ENCODE measurements at regions not wholly inside any gene's neighbourhood (a gene's known extent, or its start where the extent isn't known, plus 50 kb on each side); places are given as distances from the start of the nearest gene placed in this dataset.

- Histone ChIP-seq H3K36me3 (replicated peaks in 1 of 2) (no peaks in the 10 kb centered on the region), H3K27me3 (no peaks in the 10 kb centered on the region), H3K9me3 (replicated peaks in 1 of 3) (no peaks in the 10 kb centered on the region), H3K4me3 (no peak overlapping the region), H3K27ac (no peak overlapping the region), H3K4me1 (replicated peaks in 1 of 2) (no peaks in the 10 kb centered on the region)
- TF ChIP-seq, protein P1, sequence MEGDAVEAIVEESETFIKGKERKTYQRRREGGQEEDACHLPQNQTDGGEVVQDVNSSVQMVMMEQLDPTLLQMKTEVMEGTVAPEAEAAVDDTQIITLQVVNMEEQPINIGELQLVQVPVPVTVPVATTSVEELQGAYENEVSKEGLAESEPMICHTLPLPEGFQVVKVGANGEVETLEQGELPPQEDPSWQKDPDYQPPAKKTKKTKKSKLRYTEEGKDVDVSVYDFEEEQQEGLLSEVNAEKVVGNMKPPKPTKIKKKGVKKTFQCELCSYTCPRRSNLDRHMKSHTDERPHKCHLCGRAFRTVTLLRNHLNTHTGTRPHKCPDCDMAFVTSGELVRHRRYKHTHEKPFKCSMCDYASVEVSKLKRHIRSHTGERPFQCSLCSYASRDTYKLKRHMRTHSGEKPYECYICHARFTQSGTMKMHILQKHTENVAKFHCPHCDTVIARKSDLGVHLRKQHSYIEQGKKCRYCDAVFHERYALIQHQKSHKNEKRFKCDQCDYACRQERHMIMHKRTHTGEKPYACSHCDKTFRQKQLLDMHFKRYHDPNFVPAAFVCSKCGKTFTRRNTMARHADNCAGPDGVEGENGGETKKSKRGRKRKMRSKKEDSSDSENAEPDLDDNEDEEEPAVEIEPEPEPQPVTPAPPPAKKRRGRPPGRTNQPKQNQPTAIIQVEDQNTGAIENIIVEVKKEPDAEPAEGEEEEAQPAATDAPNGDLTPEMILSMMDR (IDR thresholded peaks at IDR 0.05) = no peak
- TF ChIP-seq POLR2A (IDR thresholded peaks at IDR 0.05) = no peak
- WGBS, 4 donors = 74 to 88% (median 79%) methylated on average over 1 of the region's 1 CpG
- intact Hi-C loops (cut with DNase I) = no loop called here
- DNase-seq = no peak
Measured at GRCh38 chr12:107275530-107275929, 182.2 kb upstream of the CRY1 start.

DNA sequence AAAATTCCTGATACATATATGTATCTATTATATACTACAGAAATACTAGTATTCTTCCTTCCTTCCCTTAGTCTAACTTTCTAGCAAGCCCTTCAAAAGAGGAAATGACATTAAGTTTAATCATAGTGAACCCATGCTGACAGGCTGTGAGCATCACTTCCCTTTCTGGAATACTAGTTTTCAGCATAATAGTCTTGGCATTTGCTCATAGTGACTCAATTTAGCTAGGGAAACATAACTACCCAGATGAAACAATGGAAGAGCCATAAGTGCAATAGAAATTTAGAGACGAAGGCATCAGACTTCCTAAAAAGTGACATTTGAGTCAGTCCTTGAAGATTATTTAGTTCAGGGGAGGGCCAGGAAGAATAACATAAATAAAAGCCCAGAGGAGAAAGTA is 184.5 kb upstream of the CRY1 start:
- intact Hi-C loops (cut with DNase I) = no loop called here
- WGBS, 4 donors = 38 to 49% (median 45%) methylated on average over 1 of the region's 1 CpG
- Histone ChIP-seq H3K27me3 (no peaks in the 10 kb centered on the region), H3K9me3 (replicated peaks in 1 of 3) (no peaks in the 10 kb centered on the region), H3K36me3 (replicated peaks in 1 of 2) (no peaks in the 10 kb centered on the region), H3K27ac (no peak overlapping the region), H3K4me3 (no peak overlapping the region), H3K4me1 (replicated peaks in 1 of 2) (no peaks in the 10 kb centered on the region)
- no peak for TF ChIP-seq POLR2A (IDR thresholded peaks at IDR 0.05)
- TF ChIP-seq, protein P1 (IDR thresholded peaks at IDR 0.05) = no peak
- no peak for DNase-seq

GRCh38 chr12:107282628-107283027 is 189.3 kb upstream of the CRY1 start:
- H3K4me3 ChIP-seq = no peak overlapping the region
- no peaks in the 10 kb centered on the region for H3K27me3 ChIP-seq
- WGBS, 4 donors = 69 to 97% (median 83%) methylated on average over 1 of the region's 1 CpG
- H3K9me3 ChIP-seq (replicated peaks in 1 of 3) = no peaks in the 10 kb centered on the region
- H3K36me3 ChIP-seq (replicated peaks in 1 of 2) = no peaks in the 10 kb centered on the region
- no peaks in the 10 kb centered on the region for H3K4me1 ChIP-seq (replicated peaks in 1 of 2)
- TF ChIP-seq POLR2A (IDR thresholded peaks at IDR 0.05) = no peak
- TF ChIP-seq, protein P1 (IDR thresholded peaks at IDR 0.05) = no peak
- DNase-seq = no peak
- intact Hi-C loops (cut with DNase I) = no loop called here
- H3K27ac ChIP-seq = no peak overlapping the region

- H3K4me1 ChIP-seq (replicated peaks in 1 of 2) = no peaks in the 10 kb centered on the region
- no peak overlapping the region for H3K4me3 ChIP-seq
- no peaks in the 10 kb centered on the region for H3K36me3 ChIP-seq (replicated peaks in 1 of 2)
- TF ChIP-seq, protein P1 (IDR thresholded peaks at IDR 0.05) = no peak
- TF ChIP-seq POLR2A (IDR thresholded peaks at IDR 0.05) = no peak
- WGBS, 4 donors = 77 to 86% (median 79%) methylated on average over 4 of the region's 4 CpGs
- H3K27ac ChIP-seq = no peak overlapping the region
- intact Hi-C loops (cut with DNase I) = no loop called here
- DNase-seq = no peak
- H3K27me3 ChIP-seq = no peaks in the 10 kb centered on the region
- H3K9me3 ChIP-seq (replicated peaks in 1 of 3) = no peaks in the 10 kb centered on the region
Measured at GRCh38 chr12:107283652-107284051, 190.3 kb upstream of the CRY1 start.
